C4-2B (cell line): ENCODE measurements at regions not wholly inside any gene's neighbourhood (a gene's known extent, or its start where the extent isn't known, plus 50 kb on each side); places are given as distances from the start of the nearest gene placed in this dataset.

Experiments
- H3K27ac ChIP-seq: fragments of 450-650 bp; 2 replicates; pipeline ENCODE4 v1.5.1; 2017
- CTCF ChIP-seq: fragments of 450-650 bp; conservative IDR thresholded peaks from 2 replicates; pipeline ENCODE4 v1.5.1; 2017; ENCODE audit warnings: mild to moderate bottlenecking
- ZFX ChIP-seq: fragments of 450-650 bp; IDR thresholded peaks from 2 replicates; pipeline ENCODE4 v1.6.1; 2017

DNA sequence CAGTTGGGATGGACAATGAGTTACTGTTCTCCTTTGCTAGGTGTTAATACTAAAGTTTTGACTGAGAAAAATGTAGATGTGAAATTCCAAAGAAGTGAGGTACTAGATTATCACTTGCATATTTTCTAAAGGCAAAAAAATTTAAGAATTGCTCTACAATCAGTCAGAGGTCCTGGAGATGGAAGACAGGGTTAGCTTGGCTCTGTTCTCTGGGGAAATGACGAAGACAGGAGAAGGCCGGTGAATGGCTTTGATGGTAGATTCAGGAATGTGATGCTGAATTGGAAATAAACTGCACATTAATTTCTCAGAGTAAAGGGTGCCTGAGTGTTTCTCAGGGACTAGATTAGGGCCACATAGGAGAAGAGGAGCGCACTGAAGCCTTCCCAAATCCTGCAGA lies 214.0 kb upstream of the LEF1 start:
- TF ChIP-seq CTCF (no peak), ZFX (no peak)
- no peak overlapping the region for H3K27ac ChIP-seq

DNA sequence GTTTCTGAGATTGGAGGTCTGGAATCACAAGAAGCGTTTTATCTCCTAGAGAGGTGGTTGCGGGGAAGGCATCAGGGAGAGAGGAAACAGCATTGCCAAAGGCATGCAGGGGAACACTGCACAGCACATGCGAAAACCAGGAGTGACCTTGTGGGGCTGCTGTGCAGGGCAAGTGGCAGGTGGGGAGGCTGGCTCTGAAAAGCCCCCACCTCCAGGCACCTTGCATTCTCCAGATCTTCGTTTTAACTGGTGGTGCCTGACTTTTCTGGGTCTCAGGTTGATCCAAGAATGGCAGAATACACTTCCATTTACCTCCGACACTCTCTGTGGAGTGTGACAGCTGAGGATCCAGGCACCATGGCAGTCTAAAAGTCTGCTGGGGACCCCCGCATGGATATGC lies 209.4 kb upstream of the LEF1 start:
- TF ChIP-seq ZFX: no peak
- no peak for TF ChIP-seq CTCF

GRCh38 chr4:108377021-108377420 lies 208.3 kb upstream of the LEF1 start:
- no peak for TF ChIP-seq ZFX
- no peak for TF ChIP-seq CTCF
- no peak overlapping the region; the same call in 1 of the 2 replicates for H3K27ac ChIP-seq

More for the DNA sequence above, 209.4 kb upstream of the LEF1 start:
- H3K27ac ChIP-seq: no peak overlapping the region

- TF ChIP-seq CTCF (no peak), ZFX (no peak)
- H3K27ac ChIP-seq: no peak overlapping the region
Measured at GRCh38 chr4:108375434-108375833, 206.7 kb upstream of the LEF1 start.

DNA sequence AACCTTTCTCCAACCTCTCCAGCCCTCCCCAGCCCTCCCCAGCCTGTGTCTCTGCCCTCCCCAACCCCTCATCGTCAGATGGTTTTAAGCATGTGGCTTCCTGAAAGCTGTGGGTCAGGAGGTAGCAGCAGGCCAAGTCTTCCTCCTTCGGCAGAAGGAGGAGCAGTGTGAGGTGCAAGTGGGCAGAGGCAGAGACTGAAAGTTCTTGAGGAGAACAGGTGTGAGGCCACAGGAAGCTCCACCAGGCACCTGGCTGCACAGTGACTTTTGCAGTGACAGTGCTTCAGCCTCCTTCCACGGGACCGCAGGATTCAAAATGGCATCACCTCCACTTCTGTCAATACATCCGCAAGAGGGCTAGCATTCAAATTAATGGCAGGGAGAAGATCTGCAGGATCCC lies 203.9 kb upstream of the LEF1 start:
- no peak for TF ChIP-seq CTCF
- TF ChIP-seq ZFX: no peak
- no peak overlapping the region for H3K27ac ChIP-seq

DNA sequence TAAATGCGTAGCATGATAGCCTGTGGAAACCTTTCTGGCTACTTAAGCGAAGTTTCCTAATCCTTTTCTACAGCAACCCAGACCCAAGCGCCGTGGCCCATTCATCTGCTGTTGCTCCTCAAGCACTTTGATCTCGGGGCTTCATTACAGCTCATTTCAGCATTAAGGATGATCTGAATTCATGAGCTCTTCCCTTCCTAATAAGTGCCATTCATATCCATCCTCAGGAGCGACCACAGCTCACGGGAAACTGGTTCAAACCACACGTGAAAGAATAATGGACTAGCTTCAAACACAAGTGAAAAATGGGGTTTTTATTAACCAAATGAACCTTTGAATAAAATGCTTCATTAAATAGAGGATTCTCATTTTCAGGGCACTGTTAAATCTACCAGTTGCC lies 202.6 kb upstream of the LEF1 start:
- H3K27ac ChIP-seq: no peak overlapping the region
- TF ChIP-seq ZFX (no peak), CTCF (no peak)

DNA sequence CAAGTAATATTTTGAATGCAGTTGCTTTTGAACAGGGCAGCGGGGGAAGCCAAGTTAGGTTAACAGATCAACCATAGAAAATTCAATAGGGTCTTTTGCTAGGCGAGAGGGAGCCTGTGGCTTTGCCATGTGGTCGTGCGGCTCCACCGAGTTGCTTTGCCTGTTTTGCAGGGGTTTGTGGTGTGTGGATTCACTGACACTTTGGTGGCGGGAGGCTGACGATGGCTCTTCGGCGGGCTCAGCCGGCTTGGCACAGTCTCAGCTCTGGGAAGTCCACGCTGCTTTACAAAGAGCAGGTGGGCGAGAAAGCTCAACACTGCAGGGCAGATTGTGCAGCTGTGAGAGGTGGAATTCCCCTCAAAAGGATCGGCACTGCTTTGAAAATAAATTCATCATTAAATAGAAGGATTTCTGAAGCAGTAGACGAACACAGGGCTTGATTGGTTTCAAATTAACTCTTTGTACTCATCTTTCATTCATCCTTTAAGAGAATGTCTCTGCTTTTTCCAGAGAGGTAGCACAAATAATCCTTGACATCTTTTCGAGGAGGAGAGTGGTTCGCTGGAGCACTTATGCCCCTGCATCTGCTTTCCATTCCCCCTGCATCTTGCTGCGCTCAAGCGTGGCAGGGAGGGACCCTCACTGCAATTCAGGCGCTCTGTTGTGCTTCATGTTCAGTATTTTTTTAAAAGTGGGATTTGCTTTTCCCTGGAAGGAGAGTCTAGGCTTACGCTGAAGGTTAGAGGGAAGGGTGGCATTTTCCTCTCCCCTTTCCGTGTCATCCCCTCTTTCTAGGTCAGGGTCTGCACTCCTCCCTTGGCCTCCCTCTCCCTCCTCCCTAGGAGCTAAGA lies 201.8 kb upstream of the LEF1 start:
- no peak for TF ChIP-seq ZFX
- no peak for TF ChIP-seq CTCF
- no peak overlapping the region for H3K27ac ChIP-seq
